ENCODE measurements at regions not wholly inside any gene's neighbourhood (a gene's known extent, or its start where the extent isn't known, plus 50 kb on each side); places are given as distances from the start of the nearest gene placed in this dataset.
A peak's percentile ranks its signal among the peaks of the same experiment; 100 is the strongest.
"Not testable (repeated sequence)": the region's sequence is repeated elsewhere in the genome, so short reads cannot be mapped to it uniquely, and the experiment has no call there.

DNA sequence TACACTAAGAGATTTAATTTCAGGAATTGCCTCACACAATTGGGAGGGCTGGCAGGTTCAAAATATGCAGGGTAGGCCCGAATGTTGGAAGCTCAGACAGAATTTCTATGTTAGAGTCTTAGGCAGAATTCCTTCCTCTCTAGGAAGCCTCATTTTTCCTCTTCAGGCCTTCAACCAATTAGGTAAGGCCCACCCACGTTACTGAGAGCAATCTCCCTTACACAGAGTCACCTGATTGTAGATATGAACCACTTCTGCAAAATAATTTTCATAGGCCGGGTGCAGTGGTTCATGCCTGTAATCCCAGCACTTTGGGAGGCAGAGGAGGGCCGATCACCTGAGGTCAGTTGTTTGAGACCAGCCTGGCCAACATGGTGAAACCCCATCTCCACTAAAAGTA lies 50.2 kb upstream of the HIVEP1 start:
- no peak for DNase-seq

DNA sequence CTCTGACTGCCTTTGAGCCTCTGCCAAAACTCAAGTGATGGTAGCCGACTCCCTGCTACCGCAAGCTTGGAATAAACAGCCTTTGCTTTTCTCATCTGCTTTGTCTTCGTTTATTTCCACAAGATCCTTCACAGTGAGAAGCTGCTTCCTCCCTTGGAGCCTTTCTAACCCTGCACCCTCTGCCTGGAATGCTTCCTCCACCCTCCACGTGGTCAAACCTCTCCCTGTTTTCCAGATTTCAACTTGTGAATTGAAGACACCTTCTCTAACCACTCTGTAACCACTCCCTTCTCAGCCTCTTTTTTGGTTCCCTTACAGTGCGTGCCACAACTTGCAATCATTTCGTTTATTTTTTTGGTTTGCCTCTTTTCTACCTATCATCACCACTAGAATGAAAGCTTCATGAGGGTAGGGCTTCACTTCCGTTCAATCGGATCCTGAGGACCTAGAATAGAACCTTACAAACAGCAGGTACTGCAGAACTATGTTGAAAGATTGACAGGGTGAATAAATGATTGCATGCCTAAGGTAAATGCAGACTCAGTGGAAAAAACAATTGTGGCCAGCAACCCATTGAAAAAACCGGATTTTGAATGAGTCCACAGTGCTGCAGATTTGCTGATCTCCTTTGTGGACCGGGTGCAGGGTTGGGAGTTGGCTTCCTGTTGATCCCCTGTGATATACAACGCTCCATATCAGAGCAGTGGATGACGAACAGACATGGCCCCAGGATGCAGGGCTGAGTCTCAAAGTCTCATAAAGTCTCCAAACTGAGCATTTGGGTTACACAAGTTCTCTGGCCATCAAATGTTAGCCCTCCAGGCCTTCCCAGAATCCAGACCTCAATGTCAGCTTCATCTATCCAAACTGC lies 51.0 kb upstream of the HIVEP1 start:
- DNase-seq: no peak

DNA sequence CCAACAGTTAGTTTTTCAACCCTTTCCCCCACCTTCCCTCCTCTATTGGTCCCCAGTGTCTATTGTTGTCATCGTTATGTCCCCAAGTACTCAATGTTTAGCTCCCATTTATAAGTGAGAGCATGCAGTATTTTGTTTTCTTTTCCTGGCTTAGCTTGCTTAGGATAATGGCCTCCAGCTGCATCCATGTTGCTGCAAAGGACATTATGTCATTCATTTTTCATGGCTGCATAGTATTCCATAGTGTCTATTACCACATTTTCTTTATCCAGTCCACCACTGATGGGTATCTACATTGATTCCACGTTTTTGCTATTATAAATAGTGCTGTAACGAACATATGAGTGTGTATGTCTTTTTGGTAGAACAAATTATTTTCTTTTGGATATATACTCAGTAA lies 55.3 kb upstream of the HIVEP1 start:
- no peak for DNase-seq

DNA sequence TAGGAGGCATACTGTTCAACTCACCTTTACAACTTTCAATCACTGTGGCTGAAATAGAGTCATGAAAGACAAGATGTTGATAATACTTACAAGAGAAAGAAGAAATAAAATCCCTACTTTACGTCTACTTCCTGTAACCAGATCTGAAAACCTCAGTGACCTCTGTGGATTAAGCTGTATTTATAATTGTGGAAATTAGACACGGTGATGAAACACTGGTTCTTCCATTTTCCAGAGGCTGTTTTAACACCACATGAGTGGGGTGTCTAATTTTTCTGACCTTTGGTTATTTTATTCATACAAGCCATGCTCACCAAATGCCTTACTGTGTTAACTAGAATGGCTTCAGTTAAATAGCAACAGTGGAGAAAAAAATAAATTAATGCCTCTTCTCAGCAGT lies 58.5 kb upstream of the HIVEP1 start:
- no peak for DNase-seq

DNA sequence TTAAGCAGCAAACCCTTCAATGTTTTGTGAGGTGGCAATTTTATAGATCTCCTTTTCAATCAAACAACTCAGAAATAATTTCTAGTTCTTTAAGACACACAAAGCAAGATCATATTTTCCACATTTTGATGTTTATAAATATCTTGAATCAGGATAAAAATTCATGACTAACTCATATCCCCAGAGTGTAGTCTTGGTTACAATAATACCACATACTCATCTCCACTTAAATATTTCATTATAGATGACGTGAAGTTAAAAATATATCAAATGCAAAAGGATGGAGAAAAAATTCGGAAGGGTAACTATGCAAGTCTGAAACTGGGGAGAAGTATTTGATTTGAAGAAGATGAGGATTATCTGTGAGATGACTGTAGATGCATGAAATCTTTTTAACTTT lies 59.8 kb upstream of the HIVEP1 start:
- no peak for DNase-seq

DNA sequence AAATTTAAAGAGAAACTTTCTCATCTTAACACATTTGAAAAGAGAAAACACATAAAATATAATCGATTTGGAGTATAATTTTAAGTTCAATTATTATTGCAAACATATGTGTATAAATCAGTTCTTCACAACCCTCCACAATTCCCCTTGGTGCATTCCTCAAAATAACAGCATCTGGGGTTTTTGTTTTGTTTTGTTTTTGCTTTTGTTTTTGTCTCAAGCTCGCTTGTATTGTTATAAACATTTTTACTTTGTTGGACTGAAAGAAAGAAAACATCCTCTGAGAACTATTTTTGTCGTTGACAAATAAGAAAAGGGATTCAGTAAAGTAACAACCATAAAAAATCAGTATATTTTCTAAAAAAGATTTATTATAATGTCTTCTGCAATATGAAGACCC lies 60.2 kb upstream of the HIVEP1 start:
- no peak for DNase-seq

DNA sequence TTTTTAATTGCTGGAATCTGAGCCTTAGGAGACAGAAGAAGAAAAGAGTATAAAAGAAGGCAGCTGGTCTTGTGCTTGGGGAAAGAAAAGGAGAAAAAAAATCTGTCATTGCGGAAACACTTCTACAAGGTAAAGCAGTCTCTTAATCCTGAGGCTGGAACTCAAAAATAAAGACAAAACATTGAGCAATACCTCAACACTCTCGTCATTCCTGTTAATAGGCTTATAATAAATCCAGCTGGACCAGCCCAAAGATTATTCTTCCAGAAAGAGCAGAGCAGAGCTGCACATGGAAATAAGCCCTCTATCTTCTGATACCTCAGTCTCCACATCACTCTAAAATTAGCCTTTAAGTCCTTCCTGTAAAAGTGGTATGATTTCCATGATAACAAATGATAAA lies 62.0 kb upstream of the HIVEP1 start:
- no peak for DNase-seq

DNA sequence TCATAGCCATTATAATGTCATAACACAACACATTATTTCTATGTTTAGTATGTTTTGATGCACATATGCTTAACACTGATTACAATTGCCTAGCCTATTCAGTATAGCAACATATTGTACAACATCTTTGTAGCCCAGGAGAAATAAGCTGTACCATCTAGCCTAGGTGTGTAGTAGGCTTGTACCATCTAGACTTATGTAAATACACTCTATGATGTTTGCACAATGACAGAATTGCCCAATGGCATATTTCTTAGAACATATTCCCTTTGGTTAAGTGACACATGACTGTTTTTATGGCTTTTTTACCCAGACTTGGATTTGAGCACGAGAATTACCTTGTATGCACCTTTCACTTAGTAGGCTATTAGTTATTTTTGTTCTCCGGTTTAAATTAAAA lies 64.5 kb upstream of the HIVEP1 start:
- no peak for DNase-seq

DNA sequence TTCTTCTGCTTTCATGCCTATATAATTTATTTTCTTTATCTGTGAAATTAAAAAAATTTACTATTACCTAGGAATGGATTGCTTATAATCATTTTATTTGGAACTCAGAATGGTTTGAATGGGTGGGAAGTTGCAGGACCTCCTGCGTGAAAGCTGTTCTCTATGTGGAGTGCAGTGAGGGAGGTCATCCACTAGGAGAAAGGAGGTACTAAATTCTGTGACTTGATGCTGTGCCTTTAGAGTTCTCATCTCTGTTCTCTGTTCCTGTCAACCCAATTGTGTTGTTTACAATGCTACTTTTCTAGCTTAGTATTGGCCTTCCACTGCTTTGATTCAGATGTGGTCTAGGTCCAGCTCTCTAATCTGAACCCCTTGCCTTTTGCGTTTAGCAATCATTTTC lies 65.0 kb upstream of the HIVEP1 start:
- no peak for DNase-seq

DNA sequence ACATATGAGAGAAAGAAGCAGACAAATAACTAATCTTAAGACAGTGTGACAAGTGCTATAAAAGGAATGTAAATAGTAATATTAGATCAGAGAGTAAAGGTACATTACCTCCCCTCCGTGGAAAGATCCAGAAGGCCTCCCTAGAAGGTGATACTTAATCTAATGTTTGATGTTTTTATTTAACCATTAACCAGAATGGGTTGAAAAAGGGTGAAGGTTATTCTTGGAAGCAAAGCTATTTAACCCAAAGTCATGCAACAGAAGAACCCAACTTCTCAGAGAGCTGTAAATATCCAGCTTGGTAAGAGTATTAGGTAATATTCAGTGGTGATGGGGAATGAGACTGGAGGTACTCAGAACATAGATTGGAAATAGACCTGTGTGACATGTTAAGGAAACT lies 68.0 kb upstream of the HIVEP1 start:
- no peak for DNase-seq

DNA sequence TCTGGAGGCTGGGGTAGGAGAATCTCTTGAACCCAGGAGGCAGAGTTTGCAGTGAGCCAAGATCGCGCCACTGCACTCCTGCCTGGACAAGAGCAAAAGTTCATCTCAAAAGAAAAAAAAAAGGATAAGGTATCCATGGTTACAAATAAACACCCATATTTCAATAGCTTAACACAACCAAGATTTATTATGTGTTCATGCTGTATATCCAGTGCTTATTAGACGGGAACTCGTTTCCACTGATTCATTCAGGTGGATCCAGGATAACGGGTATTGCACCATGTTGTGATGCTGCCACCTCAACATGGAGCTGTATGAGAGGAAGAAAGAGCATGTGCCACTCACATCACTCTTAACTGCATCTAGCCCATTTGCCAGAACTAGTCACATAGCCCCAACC lies 69.1 kb upstream of the HIVEP1 start:
- DNase-seq: no peak

DNA sequence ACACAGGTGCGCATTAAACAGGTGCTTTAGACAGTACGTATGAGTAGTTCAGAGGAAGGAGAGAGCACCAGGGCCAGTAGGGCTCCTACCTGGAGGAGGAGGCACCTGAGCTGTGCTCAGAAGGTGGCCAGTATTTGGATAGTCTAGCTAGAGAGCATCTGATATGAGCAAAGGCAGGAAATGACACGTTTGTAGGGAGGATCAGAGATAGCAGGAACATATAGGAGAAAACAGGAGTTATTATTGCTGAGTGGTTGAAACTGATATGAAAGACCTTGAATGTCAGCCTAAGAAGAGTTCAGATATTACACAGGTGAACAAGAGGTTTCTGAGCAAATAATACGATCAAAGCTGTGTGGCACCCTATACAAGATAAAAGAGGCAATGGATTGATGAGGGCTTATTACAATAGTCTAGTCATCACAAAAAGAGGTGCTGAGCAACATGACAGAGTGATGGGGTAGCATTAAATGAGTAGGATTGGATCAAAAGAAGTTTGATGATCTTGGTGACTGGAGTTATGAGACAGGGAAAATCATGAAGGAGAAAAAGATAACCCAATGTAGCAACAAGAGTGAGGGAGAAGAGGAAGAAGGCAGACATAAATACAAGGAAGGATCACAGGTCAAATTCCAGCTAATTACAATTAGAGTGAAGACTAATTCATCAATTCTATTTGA lies 69.8 kb upstream of the HIVEP1 start:
- no peak for DNase-seq

DNA sequence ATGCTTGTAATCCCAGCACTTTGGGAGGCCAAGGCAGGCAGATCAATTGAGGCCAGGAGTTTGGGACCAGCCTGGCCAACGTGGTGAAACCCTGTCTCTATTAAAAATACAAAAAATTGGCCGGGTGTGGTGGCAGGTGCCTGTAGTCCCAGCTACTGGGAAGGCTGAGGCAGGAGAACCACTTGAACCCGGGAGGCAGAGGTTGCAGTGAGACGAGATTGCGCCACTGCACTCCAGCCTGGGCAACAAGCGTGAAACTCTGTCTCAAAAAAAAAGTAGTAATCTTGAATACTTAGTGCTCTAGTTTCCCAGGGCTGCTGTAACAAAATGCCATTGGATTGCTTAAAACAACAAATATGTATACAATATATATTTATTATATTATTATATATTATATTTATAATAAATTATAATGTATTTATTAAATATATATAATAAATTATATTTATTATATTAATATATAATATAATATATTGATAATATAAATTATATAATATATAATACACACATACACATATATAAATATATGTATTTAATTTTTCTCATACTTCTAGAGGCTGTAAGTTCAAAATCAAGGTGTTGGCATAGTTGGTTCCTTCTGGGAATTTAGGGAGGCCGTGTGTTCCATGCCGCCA lies 71.5 kb upstream of the HIVEP1 start:
- DNase-seq: not testable (repeated sequence)

DNA sequence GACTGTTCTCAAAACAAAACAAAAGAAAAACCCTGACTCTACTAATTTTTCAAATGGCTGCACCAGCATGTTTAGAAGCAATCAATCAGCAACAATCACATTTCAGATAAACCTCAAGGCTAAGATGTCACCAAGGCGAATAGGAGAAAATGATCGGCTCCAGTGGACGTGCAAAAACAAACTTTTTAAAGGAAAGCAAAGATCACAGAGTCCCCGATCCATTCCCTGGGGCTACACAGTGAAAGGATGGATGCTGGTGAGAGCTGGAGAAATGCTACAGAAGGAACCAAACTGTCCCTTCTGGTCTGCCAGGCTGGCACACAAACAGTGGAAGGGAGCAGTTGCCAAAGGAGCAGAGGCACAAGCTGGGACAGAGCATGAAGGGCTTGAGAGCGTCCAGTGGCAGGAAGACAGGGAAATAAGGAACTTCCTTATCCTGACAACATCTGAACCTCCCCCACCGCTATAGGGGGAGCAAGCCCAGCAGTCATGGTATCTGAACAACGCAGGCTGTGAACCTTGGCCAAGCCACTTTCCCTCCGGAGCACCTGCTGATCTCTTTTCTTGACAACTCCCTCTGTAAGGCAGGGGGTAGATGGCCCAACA lies 73.7 kb upstream of the HIVEP1 start:
- DNase-seq: peak; percentile 53

DNA sequence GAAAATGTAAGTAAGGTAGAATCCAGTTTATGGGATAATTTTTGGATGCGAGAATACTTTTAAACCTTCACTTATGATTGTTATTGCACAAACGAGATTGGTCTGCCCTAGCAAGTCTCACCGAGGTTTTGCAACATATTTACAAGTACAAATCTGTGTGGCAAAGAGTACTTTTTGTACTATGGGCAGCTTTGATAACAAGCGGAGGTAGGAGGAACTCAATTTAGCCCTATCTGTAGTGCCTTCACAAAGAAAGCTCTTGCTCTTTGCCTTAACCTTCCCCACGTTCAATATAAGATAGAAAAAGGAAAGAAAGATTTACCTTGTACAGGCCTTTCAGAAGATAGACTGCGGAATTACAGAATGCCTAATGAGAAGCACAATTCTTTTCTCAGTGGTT lies 77.5 kb upstream of the HIVEP1 start:
- no peak for DNase-seq

DNA sequence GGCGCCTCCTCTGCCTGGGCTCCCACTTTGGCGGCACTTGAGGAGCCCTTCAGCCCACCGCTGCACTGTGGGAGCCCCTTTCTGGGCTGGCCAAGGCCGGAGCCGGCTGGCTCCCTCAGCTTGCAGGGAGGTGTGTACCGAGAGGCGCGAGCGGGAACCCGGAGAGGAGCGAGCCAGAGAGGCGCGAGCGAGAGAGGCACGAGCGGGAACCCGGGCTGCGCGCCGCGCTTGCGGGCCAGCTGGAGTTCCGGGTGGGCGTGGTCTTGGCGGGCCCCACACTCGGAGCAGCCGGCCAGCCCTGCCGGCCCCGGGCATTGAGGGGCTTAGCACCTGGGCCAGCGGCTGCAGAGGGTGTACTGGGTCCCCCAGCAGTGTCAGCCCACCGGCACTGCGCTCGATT lies 79.2 kb upstream of the HIVEP1 start:
- not testable (repeated sequence) for DNase-seq

DNA sequence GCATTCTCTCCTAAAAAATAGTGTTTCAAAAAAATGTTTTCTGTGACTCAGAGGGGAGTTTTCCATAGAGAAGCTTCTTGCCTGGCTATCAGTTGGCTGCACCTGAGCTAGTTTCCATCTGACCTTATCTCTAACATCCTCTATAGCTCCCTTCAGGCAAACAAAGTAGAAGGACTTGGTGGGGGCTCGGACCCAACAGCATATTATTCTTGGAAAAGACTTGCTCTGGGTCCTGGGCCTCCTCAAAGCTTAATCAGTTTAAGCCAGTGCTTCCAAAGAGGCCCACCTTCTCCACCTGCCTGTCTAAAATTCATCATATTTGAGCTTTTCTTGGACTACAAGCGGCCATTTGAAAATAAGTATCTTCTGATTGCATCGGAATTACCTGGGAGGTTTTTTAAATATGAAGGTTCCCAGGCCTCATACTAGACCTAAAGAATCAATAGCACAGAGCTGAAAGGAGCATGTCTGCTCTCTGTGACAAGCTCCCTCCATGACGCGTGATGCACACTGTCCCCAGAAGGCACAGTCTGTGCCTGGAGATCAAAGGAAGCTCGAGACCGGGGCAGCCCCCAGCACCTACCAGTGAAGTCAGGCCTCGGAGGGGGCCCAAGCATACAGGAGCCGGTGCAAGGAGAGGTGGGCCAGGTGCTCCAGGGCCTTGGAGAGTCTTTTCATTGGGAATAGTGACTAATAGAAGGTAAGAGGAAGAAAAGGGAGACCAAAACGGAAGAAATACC lies 80.6 kb upstream of the HIVEP1 start:
- no peak for DNase-seq

DNA sequence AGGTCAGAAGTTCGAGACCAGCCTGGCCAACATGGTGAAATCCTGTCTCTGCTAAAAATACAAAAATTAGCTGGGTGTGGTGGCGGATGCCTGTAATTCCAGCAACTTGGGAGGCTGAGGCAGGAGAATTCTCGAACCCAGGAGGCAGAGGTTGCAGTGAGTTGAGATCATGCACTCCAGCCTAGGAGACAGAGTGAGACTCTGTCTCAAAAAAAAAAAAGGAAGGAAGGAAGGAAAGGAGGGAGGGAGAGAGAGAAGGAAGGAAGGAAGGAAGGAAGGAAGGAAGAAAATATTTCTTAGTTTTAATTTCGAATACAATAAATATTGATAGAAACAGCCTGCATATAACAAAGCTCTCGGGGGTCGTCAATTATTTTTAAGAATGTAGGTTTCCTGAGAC lies 81.3 kb upstream of the HIVEP1 start:
- not testable (repeated sequence) for DNase-seq

DNA sequence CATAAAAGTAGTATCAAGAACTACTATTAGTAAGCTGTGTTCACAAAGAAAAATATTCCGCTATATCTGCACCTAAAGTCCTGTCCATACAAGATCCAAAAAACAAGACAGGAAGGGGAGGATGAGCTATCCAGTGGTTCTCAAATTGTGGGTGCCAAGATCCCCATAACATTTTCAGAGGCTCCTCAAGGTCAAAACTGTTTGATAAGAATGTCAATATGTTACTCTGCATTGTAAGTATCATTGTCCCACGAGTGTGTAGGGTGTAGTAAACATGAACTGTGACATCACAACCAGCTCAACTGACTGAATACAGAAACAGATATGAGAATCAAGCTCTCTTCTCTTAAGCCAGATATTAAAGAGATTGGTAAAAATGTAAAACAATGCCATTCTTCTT lies 81.9 kb upstream of the HIVEP1 start:
- no peak for DNase-seq

DNA sequence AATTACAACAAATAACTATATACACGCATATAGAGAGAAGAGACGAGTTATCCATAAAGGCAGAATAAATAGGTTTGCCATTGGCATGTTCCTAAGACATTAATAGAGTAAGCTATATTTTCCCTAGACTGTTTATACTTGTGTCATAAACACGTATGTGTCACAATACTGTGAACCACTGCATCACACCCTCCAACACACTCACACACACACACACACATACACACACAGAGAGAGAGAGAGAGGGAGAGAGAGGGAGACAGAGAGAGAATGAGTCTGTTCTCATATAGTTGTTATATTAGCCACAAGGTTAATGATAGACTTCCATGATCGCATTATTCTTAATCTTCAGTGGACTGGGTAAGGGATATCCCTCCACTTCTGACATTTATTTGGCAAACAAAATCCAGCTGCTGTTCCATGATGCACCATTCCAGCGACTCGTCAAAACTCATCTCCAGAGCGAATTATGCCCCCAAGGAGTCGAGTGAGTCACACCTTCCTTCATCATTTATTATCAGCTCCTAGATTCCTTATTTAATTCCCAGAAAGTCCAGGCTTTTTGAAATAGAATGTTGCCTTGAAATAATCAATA lies 82.8 kb upstream of the HIVEP1 start:
- no peak for DNase-seq

DNA sequence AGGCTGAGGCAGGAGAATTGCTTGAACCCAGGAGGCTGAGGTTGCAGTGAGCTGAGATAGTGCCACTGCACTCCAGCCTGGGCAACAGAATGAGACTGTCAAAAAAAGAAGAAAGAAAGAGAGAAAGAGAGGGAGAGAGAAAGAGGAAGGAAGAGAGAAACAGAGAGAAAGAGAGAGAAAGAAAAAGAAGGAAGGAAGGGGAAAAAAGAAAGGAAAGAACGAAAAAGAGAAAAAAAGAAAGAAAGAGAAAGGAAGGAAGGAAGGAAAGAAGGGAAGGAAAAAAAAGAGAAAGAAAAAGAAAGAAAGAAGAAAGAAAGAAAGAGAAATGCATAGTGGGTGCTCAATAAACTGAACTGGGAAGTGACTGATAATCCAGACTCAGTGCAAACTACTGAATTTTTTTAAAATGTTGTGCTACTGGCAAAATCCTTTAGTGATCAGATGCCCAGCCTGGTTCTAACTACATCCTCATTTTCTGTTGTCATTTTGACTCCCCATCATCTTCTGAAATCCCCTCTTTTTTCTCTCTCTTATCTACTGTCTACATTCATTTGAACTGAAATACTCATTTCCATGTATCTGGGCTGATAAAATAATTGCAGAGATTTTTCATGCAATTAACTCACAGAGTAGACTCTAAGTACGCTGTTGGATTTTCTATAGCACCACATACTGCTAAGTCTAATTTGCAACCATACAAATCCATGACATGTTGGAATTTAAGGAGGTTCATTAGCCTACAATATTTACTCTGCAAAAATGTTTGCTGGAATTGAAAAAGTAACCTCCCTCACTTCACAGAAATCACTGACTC lies 85.3 kb upstream of the HIVEP1 start:
- no peak for DNase-seq

All from right kidney (tissue), 1 donor.